ENCODE measurements at regions not wholly inside any gene's neighbourhood (a gene's known extent, or its start where the extent isn't known, plus 50 kb on each side); places are given as distances from the start of the nearest gene placed in this dataset.

- DNase-seq = no peak
Measured at GRCh38 chr5:143488381-143488780, 84.9 kb upstream of the NR3C1 start.

- DNase-seq = no peak
Measured at GRCh38 chr5:143484601-143485000, 81.1 kb upstream of the NR3C1 start.

DNA sequence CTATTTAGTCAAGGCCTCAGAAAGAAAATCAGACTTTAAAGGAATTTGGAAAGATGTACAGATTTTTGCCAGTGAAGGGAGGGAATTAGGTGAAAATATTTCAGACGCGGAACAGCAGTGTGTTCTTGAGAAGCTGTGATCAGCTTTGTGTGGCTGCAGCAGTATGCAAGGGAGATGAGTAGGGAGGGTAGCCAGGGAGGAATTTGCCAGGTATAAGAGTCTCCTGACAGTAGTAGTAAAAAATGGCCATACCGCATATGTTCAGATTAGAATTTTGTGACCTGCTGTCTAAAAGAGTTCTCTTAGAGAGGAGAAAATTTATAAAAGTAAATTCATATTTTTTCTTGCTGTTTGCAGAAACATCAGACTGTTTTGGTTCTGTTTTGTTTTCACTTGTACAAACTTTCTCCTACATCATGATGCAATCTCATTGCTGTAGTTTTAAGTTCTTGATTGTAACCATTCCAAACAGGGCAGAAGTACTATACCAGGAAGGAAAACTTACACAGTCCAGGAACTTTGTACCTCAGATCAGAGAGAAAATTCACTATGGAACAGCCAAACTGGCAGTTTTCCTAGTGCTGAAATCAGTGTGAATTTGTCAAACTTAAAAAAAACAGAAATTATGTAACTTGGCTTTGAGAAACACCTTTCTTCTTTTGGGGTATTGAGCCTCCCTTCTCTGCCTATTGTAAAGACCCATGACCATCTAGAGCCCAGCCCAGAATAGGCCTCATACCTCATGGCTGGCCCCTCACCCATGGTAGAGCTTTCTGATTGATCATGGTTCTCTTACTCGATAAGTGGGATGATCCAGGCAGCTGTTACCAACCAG lies 78.4 kb upstream of the NR3C1 start:
- no peak for DNase-seq

DNA sequence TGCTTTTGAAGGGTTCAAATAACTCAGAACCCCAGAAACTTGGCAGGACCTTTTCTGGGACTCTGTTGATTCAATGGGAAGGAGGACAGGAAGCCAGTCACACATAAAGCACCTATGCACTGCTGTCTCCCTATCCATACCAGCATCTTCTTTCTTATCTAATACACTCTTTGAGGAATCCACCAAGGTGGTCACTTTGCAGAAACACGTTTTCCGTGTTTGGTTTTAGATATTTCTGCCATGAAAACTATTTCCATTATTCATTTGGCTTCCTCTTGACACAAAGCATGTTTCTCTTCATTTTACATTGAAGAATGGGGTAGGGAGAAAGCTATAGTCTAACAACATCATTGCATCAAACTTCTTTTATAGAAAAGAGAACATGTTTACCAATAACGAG lies 76.5 kb upstream of the NR3C1 start:
- DNase-seq = no peak

GRCh38 chr5:143479394-143479793 lies 75.9 kb upstream of the NR3C1 start:
- no peak for DNase-seq

DNA sequence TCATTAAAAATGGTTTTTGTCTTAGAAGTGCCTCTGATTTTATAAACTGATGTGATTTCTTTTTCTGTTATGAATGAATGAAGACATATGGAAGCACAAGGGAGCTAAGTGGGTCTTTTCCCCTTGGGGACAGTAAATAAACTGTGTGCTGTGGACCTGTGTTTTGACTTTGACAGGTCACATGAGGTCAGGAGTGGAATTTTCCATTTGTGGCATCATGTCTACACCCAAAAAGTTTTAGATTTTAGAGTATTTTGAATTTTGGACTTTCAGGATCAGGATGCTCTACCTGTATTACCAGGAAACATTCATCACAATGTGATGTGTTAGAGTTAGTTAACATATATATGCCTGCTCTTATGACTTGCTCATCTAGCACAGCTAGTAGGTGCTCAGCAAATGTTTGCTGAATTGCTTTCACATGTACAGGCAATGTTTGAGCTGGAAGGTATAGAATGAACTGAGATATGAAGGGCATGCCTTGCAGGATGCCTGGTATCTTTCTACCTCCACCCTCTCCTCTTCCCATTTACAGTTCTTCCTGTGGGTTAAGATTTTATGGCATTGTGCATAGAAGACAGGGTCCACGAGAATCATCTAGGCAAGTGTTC lies 73.2 kb upstream of the NR3C1 start:
- DNase-seq = no peak

DNA sequence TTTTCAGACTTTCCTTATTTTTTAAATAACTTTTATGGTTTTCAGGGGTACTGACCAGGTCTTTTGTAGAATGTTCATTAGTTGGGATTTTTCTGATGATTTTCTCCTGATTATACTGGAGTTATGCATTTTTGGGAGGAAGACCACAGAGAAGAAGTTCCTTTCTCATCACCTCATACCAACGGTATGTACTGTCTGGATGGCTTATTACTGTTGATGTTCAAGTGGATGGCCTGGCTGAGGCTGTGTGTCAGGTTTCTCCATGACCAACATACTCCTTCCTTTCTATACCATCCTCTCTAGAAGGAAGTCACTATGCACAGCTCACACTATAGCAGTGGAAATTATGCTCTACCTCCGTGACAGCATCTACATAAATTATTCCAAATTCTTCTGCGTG lies 71.1 kb upstream of the NR3C1 start:
- DNase-seq = peak; percentile 39

DNA sequence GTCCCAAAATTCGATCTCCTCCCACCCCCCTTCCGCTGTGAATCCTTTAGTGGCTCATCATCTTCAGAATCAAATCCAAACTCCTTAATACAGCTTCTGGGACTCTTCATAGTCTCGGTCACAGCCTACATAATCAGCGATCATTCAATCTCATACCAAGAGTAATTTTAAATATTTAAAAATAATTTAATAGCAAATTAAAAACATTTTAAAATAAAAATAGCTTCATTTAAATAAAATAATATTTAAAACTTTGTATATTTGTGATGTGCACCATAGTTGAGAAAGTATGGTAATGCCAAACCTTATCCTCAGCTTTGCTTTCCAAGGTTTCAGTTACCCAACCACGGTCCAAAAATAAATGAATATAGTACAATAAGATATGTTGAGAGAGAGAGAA lies 70.0 kb upstream of the NR3C1 start:
- DNase-seq = no peak

- DNase-seq = no peak
Measured at GRCh38 chr5:143472576-143472975, 69.1 kb upstream of the NR3C1 start.

- DNase-seq = peak; percentile 45
Measured at GRCh38 chr5:143471666-143472464, 68.4 kb upstream of the NR3C1 start.

DNA sequence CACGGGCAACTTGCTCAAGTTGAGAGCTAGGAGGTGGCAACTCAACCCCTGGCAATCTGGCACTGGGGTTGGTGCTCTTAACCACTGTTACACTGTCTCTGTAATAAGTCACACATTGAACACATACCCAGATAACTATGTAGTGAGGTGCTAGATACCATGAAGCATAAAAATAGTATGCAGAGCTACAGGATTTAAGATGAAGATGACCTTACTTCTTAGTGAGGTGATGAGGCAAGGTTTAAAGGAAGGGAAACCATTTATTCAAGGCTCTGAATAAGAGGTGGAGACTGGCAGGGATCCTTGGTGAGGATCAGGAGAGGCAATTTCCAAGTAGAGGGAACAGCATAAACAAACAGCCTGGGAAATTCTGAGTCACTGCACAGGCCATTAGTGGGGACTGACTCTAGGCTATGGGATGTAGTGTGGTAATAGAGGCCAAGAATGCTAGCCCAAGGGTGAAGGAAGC lies 67.6 kb upstream of the NR3C1 start:
- DNase-seq = peak; percentile 66

- DNase-seq = no peak
Measured at GRCh38 chr5:143470120-143470519, 66.6 kb upstream of the NR3C1 start.

GRCh38 chr5:143469125-143469524 lies 65.6 kb upstream of the NR3C1 start:
- no peak for DNase-seq

DNA sequence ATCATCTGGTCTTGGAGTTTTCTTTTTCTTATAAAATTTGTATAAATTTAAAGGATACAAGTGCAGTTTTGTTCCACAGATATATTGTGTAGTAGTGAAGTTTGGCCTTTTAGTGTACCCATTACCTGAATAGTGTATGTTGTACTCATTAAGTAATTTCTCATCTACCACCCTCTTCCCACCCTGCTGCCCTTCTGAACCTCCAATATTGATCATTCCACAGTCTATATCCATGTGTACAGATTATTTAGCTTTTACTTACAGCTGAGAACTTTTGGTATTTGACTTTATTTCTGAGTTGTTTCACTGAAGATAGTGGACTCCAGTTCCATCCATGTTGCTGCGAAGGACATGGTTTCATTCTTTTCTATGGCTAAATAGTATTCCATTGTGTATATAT lies 63.1 kb upstream of the NR3C1 start:
- DNase-seq = no peak

- DNase-seq = no peak
Measured at GRCh38 chr5:143464723-143465490, 61.4 kb upstream of the NR3C1 start.

- no peak for DNase-seq
Measured at GRCh38 chr5:143462431-143462830, 58.9 kb upstream of the NR3C1 start.

DNA sequence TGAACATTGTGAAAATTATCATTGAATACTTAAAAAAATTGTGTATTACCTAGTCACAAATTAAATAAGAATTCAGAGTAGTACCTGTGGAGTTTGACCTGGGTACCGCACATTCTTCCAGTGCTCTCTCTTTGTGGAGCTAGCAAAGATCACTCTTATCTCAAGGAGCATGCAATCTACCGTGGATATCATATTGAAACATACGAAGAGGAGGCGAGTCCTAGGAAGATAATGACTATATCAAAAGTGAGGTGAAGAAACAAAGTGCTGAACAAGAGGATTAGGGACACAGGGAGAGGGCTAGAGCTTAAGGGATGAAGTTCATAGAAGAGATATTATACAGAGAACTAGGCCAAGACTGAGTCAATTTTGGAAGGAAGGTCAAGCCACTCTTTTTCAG lies 55.9 kb upstream of the NR3C1 start:
- no peak for DNase-seq

- peak; percentile 48 for DNase-seq
Measured at GRCh38 chr5:143456952-143457547, 53.6 kb upstream of the NR3C1 start.

DNA sequence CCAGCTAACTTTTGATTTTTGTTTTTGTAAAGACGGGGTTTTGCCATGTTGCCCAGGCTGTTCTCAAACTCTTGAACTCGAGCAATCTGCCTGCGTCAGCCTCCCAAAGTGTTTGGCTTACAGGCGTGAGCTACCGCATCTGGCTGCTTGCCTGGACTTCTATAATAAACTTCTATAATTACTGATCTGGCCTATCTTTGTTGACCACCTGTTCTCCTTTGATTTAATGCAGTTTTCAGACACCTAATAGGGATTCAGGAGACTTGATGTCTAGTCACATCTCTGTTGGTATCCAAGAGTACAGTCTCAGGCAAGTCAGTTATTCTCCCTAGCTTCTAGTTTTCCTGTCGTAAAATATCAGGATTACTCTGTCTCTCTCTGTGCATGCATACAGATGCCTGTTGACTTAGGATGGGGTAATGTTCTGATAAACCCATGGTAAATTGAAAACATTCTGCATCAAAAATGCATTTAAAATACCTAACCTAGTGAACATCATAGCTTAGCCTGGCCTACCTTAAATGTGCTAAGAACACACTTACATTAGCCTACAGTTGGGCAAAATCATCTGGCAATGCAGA lies 51.5 kb upstream of the NR3C1 start:
- no peak for DNase-seq

DNA sequence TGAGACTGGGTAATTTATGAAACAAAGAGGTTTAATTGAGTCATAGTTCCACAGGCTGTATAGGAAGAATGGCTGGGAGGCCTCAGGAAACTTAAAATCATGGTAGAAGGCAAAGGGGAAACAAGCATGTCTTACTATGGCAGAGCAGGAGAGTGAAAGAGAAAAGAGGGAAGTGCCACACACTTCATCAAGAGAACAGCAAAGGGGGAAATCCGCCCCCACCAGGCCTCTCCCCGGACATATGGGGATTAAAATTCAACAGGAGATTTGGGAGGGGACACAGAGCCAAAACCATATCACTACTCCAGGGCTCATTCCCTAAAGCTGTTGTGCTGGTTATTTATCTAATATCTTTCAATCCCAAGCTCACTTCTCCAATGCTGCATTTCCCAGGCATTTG lies 50.2 kb upstream of the NR3C1 start:
- no peak for DNase-seq
